WERI-Rb-1 (cell line): ENCODE measurements at regions not wholly inside any gene's neighbourhood (a gene's known extent, or its start where the extent isn't known, plus 50 kb on each side); places are given as distances from the start of the nearest gene placed in this dataset.

ENCODE experiments used
- DNase-seq: peaks from one replicate; pipeline ENCODE4 v3.0.0-alpha.2; 2020
- H3K27ac ChIP-seq: fragments of 250-450 bp; sonication (Bioruptor Pico); 2 replicates; pipeline ENCODE4 v1.5.1; 2020; ENCODE audit warnings: mild to moderate bottlenecking, moderate library complexity
- H3K27me3 ChIP-seq: fragments of 250-450 bp; sonication (Bioruptor Pico); 2 replicates; pipeline ENCODE4 v1.5.1; 2021; ENCODE audit warnings: mild to moderate bottlenecking, low read depth, moderate library complexity; ENCODE audit not compliant: insufficient read depth, severe bottlenecking
- H3K36me3 ChIP-seq: fragments of 250-450 bp; sonication (Bioruptor Pico); 2 replicates; pipeline ENCODE4 v1.5.1; 2020; ENCODE audit warnings: mild to moderate bottlenecking, moderate library complexity
- H3K4me3 ChIP-seq: 2 replicates; pipeline ENCODE4 v1.5.1; 2011; ENCODE audit warnings: low read depth, mild to moderate bottlenecking, control low read depth, low read length
- H3K9me3 ChIP-seq: fragments of 250-450 bp; sonication (Bioruptor Pico); 2 replicates; pipeline ENCODE4 v1.5.1; 2021; ENCODE audit warnings: mild to moderate bottlenecking, moderate library complexity; ENCODE audit not compliant: severe bottlenecking
- TF ChIP-seq, protein P1 (sequence below): IDR thresholded peaks from 2 replicates; pipeline ENCODE4 v1.5.1; 2011; ENCODE audit warnings: low read depth, mild to moderate bottlenecking, control low read depth, inconsistent platforms, low read length

DNA sequence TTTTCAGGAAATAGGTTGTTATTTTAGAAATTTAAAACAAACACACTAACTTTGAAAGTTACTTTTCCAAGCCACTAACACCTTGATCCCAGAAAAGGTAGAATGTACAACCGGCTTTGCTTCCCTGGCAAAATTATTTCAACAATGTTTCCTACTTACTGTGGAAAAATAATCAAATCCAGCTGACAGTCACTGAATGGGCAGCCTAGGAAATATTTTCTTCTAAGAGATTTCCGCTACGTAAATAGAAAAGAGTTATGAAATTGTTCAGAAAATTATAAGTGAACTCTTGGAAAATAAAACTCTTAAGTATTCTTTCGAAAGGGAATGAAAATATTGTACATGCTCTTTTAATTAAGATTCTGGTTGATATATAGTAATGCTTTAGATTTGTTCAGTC lies 195.7 kb downstream of the GASK1B start:
- no peaks in the 10 kb centered on the region for H3K36me3 ChIP-seq
- H3K4me3 ChIP-seq: no peak overlapping the region
- no peak for DNase-seq
- H3K27ac ChIP-seq: no peak overlapping the region
- TF ChIP-seq, protein P1, sequence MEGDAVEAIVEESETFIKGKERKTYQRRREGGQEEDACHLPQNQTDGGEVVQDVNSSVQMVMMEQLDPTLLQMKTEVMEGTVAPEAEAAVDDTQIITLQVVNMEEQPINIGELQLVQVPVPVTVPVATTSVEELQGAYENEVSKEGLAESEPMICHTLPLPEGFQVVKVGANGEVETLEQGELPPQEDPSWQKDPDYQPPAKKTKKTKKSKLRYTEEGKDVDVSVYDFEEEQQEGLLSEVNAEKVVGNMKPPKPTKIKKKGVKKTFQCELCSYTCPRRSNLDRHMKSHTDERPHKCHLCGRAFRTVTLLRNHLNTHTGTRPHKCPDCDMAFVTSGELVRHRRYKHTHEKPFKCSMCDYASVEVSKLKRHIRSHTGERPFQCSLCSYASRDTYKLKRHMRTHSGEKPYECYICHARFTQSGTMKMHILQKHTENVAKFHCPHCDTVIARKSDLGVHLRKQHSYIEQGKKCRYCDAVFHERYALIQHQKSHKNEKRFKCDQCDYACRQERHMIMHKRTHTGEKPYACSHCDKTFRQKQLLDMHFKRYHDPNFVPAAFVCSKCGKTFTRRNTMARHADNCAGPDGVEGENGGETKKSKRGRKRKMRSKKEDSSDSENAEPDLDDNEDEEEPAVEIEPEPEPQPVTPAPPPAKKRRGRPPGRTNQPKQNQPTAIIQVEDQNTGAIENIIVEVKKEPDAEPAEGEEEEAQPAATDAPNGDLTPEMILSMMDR: no peak
- H3K9me3 ChIP-seq: no peaks in the 10 kb centered on the region
- H3K27me3 ChIP-seq: no peaks in the 10 kb centered on the region

DNA sequence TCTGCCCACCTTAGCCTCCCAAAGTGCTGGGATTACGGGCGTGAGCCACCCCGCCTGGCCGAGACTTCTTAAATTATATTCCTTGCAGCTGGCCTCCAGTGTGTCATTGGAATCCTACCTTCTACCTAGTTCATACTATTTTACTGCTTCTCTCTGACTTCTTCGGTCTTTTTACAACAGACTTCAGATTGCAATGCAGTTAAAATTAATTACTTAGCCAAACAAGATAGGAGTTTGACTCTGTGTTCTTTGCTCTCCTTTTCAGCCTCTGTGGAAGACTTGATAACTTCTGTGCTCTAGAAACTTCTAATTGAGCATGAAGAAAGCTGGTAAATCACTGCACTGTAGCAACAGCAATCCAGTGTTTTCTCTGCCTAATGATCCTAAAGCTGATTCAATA lies 199.5 kb downstream of the GASK1B start:
- H3K27ac ChIP-seq: no peak overlapping the region
- no peaks in the 10 kb centered on the region for H3K36me3 ChIP-seq
- no peaks in the 10 kb centered on the region for H3K27me3 ChIP-seq
- no peak overlapping the region for H3K4me3 ChIP-seq
- no peak for DNase-seq
- TF ChIP-seq, protein P1: no peak
- no peaks in the 10 kb centered on the region for H3K9me3 ChIP-seq

DNA sequence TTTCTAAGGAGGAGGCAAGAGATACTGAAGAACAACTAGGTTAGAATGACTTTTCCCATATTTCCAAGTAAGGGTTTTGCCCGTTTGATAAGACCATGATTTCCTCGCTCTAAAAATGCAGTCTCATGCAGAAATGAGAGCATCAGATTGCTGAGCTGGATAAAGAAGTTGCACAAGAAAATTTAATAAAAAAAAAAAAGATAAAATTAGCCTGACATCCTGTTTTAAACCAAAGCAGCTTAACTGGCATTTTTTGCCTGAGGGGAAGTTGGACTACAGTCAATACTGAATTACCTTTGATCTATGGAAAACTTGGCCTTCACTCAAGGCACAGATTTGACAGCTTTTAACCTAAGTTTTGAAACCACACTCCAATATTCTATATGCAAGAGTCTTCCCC lies 208.4 kb downstream of the GASK1B start:
- TF ChIP-seq, protein P1: no peak
- Histone ChIP-seq H3K27ac (no peak overlapping the region), H3K36me3 (no peaks in the 10 kb centered on the region), H3K4me3 (no peak overlapping the region), H3K9me3 (no peaks in the 10 kb centered on the region), H3K27me3 (no peaks in the 10 kb centered on the region)
- DNase-seq: no peak

DNA sequence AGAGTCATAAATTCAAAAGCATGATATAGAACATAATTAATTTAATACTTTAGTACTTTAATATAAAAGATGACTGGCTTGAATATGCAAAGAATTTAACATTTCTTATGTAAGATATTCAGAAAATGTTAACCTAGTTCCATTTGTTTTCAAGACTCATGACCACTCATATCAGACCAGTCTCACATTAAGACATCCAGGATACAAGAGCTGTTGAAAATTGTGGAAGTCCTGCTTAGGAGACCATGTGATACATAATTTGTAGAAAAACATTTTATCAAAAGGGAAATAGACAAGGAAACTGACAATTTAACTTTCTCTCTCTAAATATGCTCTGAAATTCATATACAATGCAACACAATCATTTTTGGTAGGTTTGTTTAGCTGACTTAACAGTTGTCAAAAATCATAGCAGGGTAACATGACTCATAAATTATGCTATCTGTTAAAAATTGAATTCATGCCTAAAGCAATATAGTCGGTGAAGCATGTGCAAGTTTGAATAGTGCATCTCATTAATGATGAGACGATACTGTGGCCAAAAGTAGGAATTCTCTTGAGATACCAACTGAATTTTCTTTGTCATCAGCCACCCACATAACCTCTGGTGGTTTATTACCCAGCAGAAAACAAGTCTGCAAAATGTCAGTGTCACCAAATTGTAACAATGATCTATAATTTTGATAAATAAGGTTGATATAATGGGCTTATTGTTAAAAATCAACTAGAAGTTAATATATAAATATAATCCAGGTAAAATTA lies 211.4 kb downstream of the GASK1B start:
- no peak for DNase-seq
- no peaks in the 10 kb centered on the region for H3K36me3 ChIP-seq
- no peak overlapping the region for H3K27ac ChIP-seq
- H3K4me3 ChIP-seq: no peak overlapping the region
- H3K9me3 ChIP-seq: no peaks in the 10 kb centered on the region
- H3K27me3 ChIP-seq: no peaks in the 10 kb centered on the region
- TF ChIP-seq, protein P1: no peak

DNA sequence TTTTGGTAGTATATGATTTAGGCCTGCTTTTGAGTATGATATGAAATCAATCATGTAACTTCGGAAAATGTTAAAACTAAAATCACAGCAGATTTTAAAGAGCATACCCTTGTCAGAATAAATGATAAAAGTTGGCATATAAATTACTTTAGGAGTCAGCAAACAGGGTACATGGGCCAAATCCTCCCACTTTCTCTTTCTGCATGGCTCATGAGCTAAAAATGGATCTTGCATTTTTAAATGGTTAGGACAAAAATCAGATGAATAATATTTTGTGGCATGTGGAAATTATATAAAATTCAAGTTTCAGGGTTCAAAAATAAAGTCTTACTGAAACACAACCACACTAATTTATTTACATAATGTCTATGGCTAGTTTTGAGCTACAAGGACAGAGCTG lies 214.9 kb downstream of the GASK1B start:
- no peak for DNase-seq
- TF ChIP-seq, protein P1: no peak
- Histone ChIP-seq H3K36me3 (no peaks in the 10 kb centered on the region), H3K4me3 (no peak overlapping the region), H3K27me3 (no peaks in the 10 kb centered on the region), H3K27ac (no peak overlapping the region), H3K9me3 (no peaks in the 10 kb centered on the region)

DNA sequence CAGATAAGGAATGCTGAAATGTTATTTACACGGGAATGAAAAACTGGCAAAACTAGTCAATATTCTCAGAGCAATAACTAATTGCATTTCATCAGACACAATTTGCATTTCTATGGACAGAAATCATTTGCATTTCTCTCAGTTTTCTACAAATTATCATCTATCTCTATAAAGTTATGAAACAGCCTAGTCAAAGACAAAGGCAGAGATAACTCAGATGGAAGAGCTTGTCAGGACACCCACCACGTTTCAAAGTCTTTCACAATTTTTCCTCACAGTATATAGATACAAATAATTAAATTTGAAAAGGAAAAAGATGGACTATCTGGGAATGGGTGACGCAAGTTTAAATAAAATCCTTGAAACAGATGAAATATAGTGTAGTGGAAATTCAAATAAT lies 230.8 kb downstream of the GASK1B start:
- Histone ChIP-seq H3K36me3 (no peaks in the 10 kb centered on the region), H3K27ac (no peak overlapping the region), H3K27me3 (no peaks in the 10 kb centered on the region), H3K4me3 (no peak overlapping the region), H3K9me3 (no peaks in the 10 kb centered on the region)
- no peak for DNase-seq
- TF ChIP-seq, protein P1: no peak
